ENCODE measurements at regions not wholly inside any gene's neighbourhood (a gene's known extent, or its start where the extent isn't known, plus 50 kb on each side); places are given as distances from the start of the nearest gene placed in this dataset.

- Histone ChIP-seq H3K27ac (no peak overlapping the region), H3K4me3 (no peak overlapping the region), H3K36me3 (no peaks in the 10 kb centered on the region), H3K27me3 (no peaks in the 10 kb centered on the region), H3K4me1 (no peaks in the 10 kb centered on the region), H3K9me3 (peaks cover 0 to 3% (median 0%) of the 10 kb centered on the region in 11 donors)
- no peak for TF ChIP-seq CTCF (IDR thresholded peaks at IDR 0.05)
- ATAC-seq (no peak), DNase-seq (no peak)
- WGBS, 2 donors, result 73 to 88% methylated on average over 4 of the region's 4 CpGs
- intact Hi-C loops (cut with DNase I), result no loop called here
These were observed 372.6 kb downstream of the TFAP2A start for GRCh38 chr6:10042280-10042679.

GRCh38 chr6:10033223-10033829 is 381.5 kb downstream of the TFAP2A start:
- no peaks in the 10 kb centered on the region for H3K9me3 ChIP-seq
- H3K27me3 ChIP-seq, result peaks cover 0 to 15% (median 6%) of the 10 kb centered on the region in 7 donors
- ATAC-seq (no peak), DNase-seq (no peak)
- no peaks in the 10 kb centered on the region for H3K36me3 ChIP-seq
- intact Hi-C loops (cut with DNase I), result loop anchor here in 1 of 10 donors (10.0 kb wide), 1 partner anchor 401 kb away; no protein-coding TSS in a partner anchor
- WGBS, 2 donors, result 39 to 45% methylated on average over 10 of the region's 10 CpGs
- no peak overlapping the region for H3K4me3 ChIP-seq
- no peak overlapping the region for H3K27ac ChIP-seq
- no peaks in the 10 kb centered on the region for H3K4me1 ChIP-seq
- TF ChIP-seq CTCF (IDR thresholded peaks at IDR 0.05), result no peak

GRCh38 chr6:10031617-10032016 is 383.3 kb downstream of the TFAP2A start:
- WGBS, 2 donors, result 74 to 86% methylated on average over 2 of the region's 2 CpGs
- peaks cover 0 to 15% (median 6%) of the 10 kb centered on the region in 7 donors for H3K27me3 ChIP-seq
- H3K27ac ChIP-seq, result no peak overlapping the region
- no peak overlapping the region for H3K4me3 ChIP-seq
- no peak for TF ChIP-seq CTCF (IDR thresholded peaks at IDR 0.05)
- H3K9me3 ChIP-seq, result no peaks in the 10 kb centered on the region
- ATAC-seq (no peak), DNase-seq (no peak)
- H3K4me1 ChIP-seq, result no peaks in the 10 kb centered on the region
- H3K36me3 ChIP-seq, result no peaks in the 10 kb centered on the region
- intact Hi-C loops (cut with DNase I), result loop anchor here in 1 of 10 donors (10.0 kb wide), 1 partner anchor 403 kb away; no protein-coding TSS in a partner anchor

- Histone ChIP-seq H3K27ac (no peak overlapping the region), H3K27me3 (peaks cover 0 to 15% (median 6%) of the 10 kb centered on the region in 7 donors), H3K4me3 (no peak overlapping the region), H3K36me3 (no peaks in the 10 kb centered on the region), H3K4me1 (no peaks in the 10 kb centered on the region), H3K9me3 (no peaks in the 10 kb centered on the region)
- peak; percentile 11 to 55 (median 41) for TF ChIP-seq CTCF (IDR thresholded peaks at IDR 0.05)
- no peak for ATAC-seq
- intact Hi-C loops (cut with DNase I), result loop anchor here in 1 of 10 donors (10.0 kb wide), 1 partner anchor 404 kb away; no protein-coding TSS in a partner anchor
- 78 to 79% methylated on average over 8 of the region's 8 CpGs for WGBS, 2 donors
- DNase-seq, result no peak
These were observed 383.8 kb downstream of the TFAP2A start for GRCh38 chr6:10030942-10031537.
